ENCODE measurements at regions not wholly inside any gene's neighbourhood (a gene's known extent, or its start where the extent isn't known, plus 50 kb on each side); places are given as distances from the start of the nearest gene placed in this dataset.

DNA sequence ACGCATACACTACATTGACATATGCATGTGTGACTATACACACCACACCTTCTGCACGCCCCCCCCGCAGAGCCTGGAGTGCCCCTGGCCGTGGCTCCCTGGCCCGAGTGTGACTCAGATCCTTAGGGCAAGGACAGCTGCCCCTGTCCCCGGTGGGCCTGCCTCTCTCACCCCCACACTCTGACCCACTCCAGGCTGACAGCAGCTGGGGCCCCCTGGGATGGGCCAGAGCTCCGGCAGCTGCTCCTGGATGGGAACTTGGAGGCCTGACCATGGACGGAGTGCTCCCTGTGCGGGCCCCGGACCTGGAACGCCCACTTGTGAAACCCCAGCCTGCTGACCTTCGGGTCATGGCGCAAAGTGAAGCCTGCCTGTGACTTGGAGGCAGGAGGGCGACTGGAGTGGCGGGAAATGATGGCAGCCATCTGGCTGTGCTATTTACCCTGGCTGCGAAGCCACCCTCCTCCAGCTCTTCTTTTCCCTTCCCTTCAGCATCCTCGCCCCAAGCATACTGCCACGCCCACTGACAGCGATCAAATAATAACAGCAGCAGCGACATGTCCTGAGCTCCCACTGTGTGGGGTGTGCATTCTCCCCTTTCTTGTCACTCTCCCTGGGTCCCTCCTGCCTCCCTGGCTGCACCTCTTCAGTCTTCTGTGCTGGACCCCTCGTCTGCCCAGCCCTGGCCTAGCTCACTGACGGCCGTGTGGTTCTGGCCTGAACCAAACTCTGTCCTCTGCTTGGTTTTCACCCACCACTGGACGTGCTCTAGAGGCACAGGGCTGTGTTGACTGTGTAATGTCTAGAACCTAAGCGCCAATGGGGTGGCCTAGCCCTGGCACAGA lies 90.7 kb upstream of the MEF2A start:
- no peak for TF ChIP-seq GATA2 (IDR thresholded peaks at IDR 0.05; ENCODE audit: low read depth, low read length)
- no peak for TF ChIP-seq GATA3 (IDR thresholded peaks at IDR 0.05; ENCODE audit: low read depth, low read length)

GRCh38 chr15:99475754-99476412 lies 89.9 kb upstream of the MEF2A start:
- TF ChIP-seq GATA3 (IDR thresholded peaks at IDR 0.05; ENCODE audit: low read depth, low read length) = no peak

DNA sequence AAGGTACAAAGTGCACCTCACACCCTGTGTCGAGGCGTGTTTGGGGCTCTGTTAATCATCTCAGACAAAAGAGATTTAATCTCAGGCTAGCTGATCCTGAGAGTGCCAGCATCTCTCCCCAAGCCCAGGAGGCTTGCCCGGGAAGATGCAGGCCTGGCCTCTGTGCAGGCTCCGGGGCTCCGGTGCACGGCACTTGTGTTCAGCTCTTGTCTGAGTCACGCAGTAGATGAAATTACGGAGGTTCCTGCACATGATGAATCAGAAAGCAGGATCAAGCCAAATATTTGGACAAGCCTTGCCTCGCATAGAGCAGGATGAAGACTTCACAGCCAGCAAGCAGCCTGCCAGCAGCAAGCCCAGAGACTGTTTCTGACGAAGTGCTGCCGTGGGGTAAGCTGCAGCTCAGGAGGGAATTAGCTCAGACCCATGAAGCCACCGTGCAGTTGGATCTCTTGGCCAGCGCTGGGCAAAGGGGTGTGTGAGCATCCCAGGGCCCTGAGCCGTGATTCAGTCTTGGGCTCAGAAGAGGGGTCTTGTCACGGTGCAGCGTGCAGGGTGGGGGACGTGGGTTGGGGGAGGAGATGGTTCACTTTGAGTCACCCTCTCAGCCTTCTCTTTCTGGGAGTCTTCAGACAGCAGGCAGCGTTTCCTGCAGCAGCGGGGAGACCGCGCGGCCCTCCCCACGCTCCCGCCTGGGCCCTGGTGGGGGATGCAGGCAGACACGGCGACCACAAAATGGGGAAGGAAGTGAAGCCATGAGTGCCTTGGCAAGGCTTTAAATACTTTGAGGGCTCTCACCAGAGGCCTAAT lies 89.2 kb upstream of the MEF2A start:
- TF ChIP-seq GATA2 (IDR thresholded peaks at IDR 0.05; ENCODE audit: low read depth, low read length) = peak; percentile 56
- TF ChIP-seq GATA3 (IDR thresholded peaks at IDR 0.05; ENCODE audit: low read depth, low read length) = no peak

DNA sequence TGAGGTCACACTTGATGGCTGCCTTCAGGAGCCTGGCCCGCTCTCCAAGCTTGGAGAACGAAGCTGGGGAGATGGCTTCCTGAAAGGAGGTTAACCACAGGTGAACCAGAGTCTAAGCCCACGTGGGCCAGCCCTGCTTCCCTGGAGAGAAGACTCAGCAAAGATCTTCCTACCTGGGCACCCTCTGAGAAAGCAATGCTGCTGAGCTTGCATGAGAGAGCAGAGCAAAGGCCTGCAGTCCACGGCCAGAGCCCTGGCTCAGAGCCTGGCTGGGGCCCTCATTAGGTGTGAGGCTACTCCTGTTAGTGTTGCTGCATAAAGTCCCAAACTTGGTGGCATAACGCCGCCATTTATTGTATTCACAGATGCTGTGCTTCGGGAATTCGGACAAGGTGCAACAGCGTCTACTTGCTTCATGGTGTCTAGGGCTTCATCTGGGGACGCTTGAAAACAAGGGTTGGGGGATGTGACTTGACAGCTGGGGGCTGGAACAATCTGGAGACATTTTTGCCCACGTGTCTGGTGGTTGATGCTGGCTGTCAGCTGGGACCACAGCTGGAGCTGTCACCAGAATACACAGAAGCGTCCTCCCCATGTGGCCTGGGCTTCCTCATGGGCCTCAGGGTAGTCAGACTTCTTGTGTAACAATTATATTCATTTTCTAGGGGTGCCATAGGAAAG lies 87.9 kb upstream of the MEF2A start:
- TF ChIP-seq GATA2 (IDR thresholded peaks at IDR 0.05; ENCODE audit: low read depth, low read length) (no peak), GATA3 (IDR thresholded peaks at IDR 0.05; ENCODE audit: low read depth, low read length) (no peak)

- TF ChIP-seq GATA3 (IDR thresholded peaks at IDR 0.05; ENCODE audit: low read depth, low read length) = no peak
- TF ChIP-seq GATA2 (IDR thresholded peaks at IDR 0.05; ENCODE audit: low read depth, low read length) = no peak
These were observed 86.8 kb upstream of the MEF2A start for GRCh38 chr15:99478977-99479376.

- TF ChIP-seq GATA2 (IDR thresholded peaks at IDR 0.05; ENCODE audit: low read depth, low read length) (no peak), GATA3 (IDR thresholded peaks at IDR 0.05; ENCODE audit: low read depth, low read length) (no peak)
These were observed 85.6 kb upstream of the MEF2A start for GRCh38 chr15:99480016-99480810.

DNA sequence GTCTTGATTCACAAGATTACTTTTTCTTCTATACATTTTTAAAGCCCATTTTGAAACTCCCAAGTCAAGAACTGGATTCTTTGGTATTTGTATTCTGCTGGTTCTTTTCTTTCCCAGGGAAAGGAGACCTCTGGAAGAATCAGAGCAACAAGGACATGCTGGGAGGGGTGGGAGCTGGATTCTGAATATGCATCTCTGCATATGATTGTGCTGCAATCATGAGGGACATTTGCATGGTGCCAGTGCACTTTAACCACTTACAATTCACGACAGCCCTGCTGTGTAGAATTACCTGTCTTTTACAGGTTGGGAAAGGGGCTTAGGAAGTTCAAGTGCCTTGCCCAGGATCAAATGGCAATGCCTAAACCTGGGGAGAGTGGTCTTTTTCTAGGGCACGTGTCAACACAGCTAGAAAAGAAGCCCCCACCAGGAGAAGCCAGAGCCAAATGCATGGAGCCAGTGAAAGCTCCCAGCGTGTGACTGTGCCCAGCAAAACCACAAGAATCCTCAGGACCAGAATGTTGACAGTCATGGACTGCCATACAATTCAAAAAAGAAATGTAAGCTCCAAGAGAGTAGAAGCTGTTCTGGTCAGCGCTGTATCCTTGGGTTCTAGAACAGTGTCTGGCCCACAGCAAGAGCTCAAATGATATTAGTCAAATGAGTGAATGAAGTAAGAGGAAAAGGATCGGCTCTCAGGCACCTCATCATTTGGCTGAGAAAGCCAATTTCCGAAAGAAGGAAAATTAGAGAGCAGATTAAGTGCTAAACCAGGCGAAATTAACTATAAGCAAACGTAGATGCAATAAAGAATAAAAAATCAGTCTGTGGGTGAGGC lies 84.5 kb upstream of the MEF2A start:
- no peak for TF ChIP-seq GATA2 (IDR thresholded peaks at IDR 0.05; ENCODE audit: low read depth, low read length)
- no peak for TF ChIP-seq GATA3 (IDR thresholded peaks at IDR 0.05; ENCODE audit: low read depth, low read length)

- no peak for TF ChIP-seq GATA3 (IDR thresholded peaks at IDR 0.05; ENCODE audit: low read depth, low read length)
- no peak for TF ChIP-seq GATA2 (IDR thresholded peaks at IDR 0.05; ENCODE audit: low read depth, low read length)
These were observed 83.9 kb upstream of the MEF2A start for GRCh38 chr15:99481951-99482230.

- TF ChIP-seq GATA2 (IDR thresholded peaks at IDR 0.05; ENCODE audit: low read depth, low read length) (no peak), GATA3 (IDR thresholded peaks at IDR 0.05; ENCODE audit: low read depth, low read length) (no peak)
These were observed 82.8 kb upstream of the MEF2A start for GRCh38 chr15:99482993-99483392.

DNA sequence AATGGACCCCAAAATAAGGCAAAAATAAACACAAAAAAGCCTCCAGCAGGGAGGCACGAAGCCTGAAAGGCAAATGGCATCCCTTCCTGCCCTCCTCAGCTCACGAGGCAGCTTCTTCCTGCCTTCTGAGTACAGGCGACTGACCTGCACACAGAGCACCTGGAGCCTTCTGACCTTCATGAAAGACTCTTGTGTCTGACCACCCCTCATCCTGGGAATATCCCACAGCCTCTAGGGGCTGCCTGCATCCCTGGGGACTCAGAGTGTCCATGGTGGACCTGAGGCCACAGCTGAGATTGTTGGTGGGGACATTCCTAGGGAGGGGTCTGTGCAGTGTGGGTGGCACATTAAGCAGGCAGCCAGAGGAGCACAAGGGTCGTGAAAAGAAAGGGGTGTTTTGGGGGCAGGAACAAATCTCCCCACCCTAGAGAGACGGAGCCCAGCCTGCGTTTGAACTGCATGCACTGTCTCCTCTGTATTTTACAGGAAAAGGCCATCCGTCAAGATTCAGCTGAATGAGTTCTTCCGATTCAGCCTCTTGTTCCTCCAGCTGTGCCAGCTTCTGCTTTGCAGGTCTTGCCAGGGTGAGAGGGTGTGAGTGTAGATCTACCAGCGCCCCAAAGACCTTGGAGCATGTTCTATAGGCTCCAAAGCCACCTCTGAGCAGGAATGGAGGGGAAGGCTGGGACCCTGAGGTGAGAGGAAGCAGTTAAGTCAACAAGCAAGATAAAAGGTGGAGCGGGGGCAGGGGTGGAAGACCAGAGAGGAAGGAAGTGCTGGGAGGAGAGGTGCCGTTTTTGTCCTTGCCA lies 80.4 kb upstream of the MEF2A start:
- no peak for TF ChIP-seq GATA3 (IDR thresholded peaks at IDR 0.05; ENCODE audit: low read depth, low read length)
- no peak for TF ChIP-seq GATA2 (IDR thresholded peaks at IDR 0.05; ENCODE audit: low read depth, low read length)

- no peak for TF ChIP-seq GATA3 (IDR thresholded peaks at IDR 0.05; ENCODE audit: low read depth, low read length)
- no peak for TF ChIP-seq GATA2 (IDR thresholded peaks at IDR 0.05; ENCODE audit: low read depth, low read length)
These were observed 79.8 kb upstream of the MEF2A start for GRCh38 chr15:99485992-99486370.

All from SH-SY5Y (cell line).